GM18868 (cell line): ENCODE measurements at regions not wholly inside any gene's neighbourhood (a gene's known extent, or its start where the extent isn't known, plus 50 kb on each side); places are given as distances from the start of the nearest gene placed in this dataset.

Experiments
- ATAC-seq: cut with Tn5 transposase; IDR thresholded peaks from one replicate; pipeline ENCODE4 v1.9.1; 2021; ENCODE audit warnings: mild to moderate bottlenecking, moderate library complexity; ENCODE audit not compliant: unreplicated experiment

GRCh38 chr10:90435296-90435695 is 422.5 kb downstream of the HTR7 start:
- no peak for ATAC-seq

DNA sequence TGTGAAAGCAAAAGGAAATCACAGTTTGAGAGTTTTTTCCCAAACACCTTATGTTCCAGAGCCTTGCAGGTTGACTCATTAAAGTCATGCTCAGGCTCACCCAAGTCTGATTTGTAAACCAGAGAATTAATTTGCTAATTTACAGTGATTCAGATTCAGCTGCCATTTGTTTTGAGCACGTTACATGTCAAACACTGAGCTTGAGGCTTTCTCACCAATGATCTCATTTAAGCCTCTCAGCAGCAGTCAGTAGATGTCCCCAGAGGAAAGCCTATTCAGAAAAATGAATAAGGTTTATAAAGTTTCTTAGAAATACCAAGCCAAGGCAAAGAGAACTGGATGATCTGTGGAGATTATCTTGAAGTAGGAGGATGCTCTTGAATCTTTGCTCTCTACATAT is 420.4 kb downstream of the HTR7 start:
- no peak for ATAC-seq

DNA sequence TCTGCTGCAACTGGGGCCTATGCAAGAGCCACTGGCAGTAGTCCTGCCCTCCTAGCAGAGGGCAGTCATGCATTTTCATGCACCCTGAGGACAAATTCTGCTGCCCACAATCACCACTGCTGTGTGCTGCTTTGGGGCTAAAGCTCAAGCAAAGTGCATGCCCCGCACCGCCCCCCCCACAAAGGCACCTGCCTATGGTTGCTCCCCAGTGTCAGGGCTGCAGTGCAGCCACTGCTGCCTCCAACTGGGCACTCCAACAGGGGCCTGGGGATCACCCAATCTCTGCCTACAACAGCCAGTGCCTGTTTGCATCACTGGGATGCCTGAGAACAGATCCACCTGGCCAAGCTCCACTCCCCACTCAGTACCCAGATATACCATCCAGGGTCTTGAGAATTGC is 417.0 kb downstream of the HTR7 start:
- no peak for ATAC-seq

GRCh38 chr10:90443342-90443741 is 414.5 kb downstream of the HTR7 start:
- ATAC-seq, result no peak

DNA sequence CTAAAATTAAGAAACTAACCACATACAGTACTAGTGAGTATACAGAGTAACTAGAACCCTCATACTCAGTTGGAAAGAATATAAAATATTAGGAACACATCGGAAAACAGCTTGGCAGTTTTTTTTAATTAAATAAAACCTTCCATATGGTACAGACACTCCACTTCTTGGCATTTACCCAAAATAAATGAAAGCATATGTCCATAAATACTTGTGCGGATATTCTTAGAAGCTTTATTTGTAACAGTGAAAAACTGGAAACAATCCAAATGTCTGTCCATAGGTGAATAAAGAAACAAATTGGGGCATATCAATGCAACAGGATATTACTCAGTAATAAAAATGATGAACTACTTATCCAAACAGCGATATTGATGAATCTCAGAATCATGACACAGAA is 410.0 kb downstream of the HTR7 start:
- ATAC-seq, result no peak

GRCh38 chr10:90450797-90451196 is 407.0 kb downstream of the HTR7 start:
- no peak for ATAC-seq

DNA sequence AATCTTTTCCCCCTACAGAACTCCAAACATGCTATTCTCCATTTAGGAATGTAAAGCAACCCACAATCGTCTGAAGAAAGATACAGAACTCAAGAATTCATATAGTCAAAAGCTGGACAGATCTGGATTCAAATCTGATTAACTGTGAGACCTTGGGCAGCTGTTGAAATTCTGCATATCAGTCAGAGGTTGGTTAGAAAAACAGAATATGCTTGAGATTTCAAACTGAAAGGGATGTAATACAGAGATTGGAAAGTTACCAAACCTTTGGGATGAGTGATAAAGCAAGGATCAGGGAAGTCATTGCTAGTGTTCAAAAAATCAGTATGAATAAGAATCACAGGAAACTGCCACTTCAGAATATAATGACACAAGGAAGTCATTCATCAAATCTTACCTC is 406.6 kb downstream of the HTR7 start:
- ATAC-seq, result no peak

DNA sequence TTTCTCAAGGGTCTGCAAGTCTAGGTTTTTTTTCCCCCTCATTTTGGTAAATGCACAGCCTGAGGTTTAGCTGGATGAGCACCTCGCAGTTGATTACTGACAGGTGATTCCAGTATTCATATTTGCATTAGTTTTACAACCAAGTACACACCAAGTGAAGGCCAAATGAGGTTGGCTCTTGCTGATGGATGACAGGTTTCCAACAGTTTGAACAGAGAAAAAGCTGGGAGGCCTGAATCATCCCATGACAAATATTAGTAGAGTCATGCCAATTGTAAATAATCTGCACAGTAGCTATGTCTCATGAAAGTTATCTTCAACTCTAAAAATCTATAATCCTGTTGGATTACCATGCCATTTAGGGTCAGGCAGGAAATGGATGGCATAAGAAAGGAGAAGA is 399.8 kb downstream of the HTR7 start:
- ATAC-seq, result no peak

GRCh38 chr10:90458571-90458970 is 399.3 kb downstream of the HTR7 start:
- no peak for ATAC-seq

GRCh38 chr10:90461437-90462155 is 396.2 kb downstream of the HTR7 start:
- ATAC-seq, result no peak

GRCh38 chr10:90462749-90463470 is 394.9 kb downstream of the HTR7 start:
- ATAC-seq, result no peak

DNA sequence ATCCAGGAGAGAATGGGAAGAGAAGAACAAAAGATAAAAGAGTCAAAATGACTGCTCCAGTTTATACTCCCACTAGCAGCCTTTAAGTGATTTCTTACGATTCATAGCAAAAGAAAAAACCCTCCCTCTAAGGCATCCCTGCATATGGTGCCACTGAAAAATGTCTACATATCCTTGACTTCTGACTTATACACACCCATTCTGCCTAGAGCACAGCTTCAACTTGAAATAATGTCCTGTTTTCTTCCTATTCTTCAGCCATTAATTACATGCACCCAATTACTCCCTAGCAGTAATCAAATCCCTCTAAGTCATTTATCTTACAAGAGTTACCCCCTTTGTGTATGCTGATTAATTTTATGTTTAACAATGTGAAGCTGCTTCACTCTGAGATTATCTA is 393.5 kb downstream of the HTR7 start:
- ATAC-seq, result no peak

DNA sequence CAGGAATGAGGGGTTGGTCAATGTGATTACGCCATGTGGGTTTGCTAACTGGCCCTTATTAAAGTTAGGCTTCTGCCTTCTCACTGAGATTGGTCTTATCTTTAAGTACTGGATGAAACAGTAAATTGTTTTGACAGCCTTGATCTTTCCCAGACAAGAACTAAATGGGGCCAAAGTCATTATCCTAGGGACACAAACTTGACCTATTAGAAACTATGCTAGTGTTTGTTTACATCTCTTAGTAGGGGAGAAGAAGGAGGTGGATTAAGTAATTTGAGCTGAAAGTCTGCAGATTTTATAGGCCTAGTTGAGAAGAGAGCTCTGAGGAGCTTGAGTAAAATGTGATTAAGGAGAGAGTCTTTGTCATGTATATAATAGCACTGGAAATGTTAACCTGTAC is 386.9 kb downstream of the HTR7 start:
- no peak for ATAC-seq

DNA sequence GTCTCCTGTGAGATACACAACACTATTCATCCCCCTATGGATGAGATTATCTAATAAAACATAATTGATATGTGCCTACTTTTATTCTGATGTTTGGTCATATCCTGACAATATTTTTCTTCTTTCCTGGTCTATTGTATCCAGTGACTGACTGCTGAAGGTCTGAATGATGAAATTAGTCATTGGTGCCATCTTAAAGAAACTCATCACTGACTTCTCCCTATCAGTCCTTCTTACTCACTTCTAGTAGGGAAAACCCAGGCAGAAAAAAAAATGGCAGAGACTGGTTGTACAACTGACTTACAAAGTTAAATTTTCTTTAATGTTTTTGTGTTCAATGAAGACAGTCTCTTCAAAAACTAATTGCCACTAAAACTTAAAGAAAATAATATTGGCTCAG is 377.4 kb downstream of the HTR7 start:
- ATAC-seq, result no peak

DNA sequence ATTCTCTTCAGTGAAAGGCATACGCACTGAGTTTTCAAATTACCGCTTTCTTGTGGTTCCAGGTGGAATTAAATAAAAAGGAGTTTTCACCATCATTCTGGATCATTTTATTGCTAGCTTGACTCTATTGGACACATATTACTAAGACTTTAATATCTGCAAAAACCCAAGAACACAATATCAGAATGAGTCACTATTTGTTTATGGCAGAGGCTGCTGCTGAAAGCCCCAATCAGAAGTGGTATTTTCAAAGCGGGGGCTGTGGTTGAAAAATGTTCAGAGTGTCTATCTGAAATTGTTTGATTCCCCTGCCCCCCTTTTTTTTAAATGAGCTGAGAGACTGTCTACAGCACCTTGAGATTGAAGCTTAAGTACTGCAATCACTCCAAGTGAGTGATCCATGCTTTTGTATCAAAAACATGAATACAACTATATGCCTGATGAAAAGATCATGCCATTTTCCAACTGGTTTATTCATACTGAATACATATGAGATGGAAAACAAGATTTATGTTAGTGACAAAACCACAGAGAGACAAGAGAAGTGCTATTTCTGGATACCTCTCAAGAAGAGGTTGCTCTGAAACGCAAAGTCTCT is 376.4 kb downstream of the HTR7 start:
- ATAC-seq, result peak; percentile 61

- ATAC-seq, result no peak
Observed at GRCh38 chr10:90484518-90484917, 373.3 kb downstream of the HTR7 start.

DNA sequence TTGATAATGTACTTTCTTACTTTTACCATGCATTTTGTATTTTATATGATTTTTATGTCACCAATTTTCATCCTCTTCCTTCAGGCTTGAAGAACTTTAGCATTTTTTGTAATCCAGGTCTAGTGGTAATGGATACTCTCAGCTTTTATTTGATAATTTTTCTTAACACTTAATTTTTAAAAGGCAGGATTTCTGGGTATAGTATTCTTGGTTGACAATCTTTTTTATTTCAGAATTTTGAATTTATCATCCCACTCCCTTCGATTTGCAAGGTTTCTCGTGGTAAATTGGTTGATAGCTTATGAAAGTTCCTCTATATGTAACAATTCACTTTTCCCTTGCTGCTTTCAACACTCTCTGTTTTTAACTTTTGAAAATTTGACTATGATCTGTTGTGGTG is 363.7 kb downstream of the HTR7 start:
- no peak for ATAC-seq

DNA sequence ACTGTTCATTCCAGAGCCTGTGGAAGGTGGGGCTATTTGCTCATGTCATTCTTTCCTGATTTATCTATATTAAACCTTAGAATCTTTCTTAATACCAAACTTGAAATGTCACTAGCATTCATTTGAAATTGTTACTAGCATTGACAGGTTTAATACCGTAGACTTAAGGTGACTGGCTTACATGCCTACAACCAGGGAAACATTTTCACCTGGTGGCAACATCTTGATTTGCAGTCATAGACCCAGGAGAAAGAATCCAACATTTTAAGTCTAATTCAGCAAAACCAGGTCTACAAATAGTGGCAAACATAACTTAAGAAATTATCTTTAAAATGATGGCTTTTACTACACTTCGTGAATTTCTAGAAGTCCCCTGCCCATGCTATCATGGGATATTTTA is 353.7 kb downstream of the HTR7 start:
- ATAC-seq, result no peak

DNA sequence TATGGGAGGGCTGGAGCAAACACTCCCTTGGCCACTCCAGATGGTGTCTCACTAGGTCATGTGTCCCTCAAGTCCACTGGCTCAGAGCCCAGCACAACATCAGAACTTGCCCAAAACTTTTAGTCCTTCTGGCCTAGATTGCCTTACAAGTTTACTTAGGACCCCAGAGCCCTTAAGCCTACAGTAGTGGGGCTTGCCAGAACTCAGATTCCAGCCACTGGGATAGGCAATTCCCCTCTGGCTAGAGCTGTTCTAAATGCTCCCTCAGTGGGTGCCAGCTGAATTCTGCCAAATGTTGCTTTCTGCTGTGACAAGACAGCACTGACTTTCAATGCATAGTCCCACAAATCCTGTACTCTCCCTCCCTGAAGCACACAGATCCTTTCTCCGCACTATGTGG is 331.1 kb downstream of the HTR7 start:
- ATAC-seq, result no peak

DNA sequence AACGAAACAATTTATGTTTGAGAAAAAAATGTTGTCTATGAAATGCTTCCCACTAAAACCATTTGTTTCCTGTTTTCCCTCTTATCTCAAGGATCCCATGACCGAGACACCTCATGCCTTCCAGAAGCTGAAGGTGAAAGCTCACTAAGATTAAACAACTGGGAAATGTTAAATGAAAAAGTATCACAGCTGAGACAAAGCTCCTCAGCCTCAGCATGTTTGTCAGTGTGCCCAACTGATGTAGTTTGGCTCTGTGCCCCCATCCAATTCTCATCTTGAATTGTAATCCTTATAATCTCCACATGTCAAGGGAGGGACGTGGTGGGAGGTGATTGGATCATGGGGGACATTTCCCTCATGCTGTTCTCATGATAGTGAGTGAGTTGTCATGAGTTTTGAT is 327.3 kb downstream of the HTR7 start:
- no peak for ATAC-seq

DNA sequence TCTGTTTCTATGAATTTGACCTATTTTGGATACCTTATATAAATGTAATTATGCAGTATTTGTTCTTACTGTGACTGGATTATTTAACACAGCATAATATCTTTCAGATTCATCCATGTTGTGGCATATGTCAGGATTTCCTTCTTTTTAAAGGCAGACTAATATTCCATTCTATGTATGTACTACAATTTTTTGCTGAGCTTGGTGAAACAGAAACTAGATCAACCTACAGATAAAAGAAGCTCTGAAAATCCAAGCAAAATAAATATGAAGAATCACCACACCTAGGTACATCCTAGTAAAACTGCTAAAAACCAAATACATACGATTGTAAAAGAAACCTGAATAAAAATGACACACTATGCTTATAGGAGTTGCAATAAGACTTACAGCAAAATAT is 300.5 kb downstream of the HTR7 start:
- no peak for ATAC-seq

DNA sequence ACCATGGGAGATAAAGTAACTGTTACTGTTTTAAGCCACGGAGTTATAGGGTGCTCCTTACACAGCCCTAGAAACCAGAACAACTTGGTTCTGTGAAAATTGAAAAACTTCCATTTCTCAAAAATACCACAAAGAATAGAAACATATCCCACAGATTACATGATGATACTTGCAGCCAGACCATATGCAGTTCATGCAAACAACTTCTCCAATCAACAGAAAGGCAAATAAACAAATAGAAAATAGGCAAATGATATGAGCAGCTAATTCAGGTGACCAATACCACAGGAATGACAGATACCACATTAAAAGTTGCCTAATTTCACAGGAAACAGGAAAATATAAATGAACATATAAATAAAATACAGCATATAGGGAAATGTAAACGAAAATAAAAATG is 297.5 kb downstream of the HTR7 start:
- no peak for ATAC-seq
